HG03159 (cell line): ENCODE measurements at regions not wholly inside any gene's neighbourhood (a gene's known extent, or its start where the extent isn't known, plus 50 kb on each side); places are given as distances from the start of the nearest gene placed in this dataset.
"Not testable (repeated sequence)": the region's sequence is repeated elsewhere in the genome, so short reads cannot be mapped to it uniquely, and the experiment has no call there.

ENCODE experiments used
- ATAC-seq: cut with Tn5 transposase; IDR thresholded peaks from one replicate; pipeline ENCODE4 v1.9.1; 2021; ENCODE audit warnings: mild to moderate bottlenecking, moderate library complexity; ENCODE audit not compliant: unreplicated experiment

- no peak for ATAC-seq
These were observed 256.2 kb downstream of the TAFA4 start for GRCh38 chr3:68676136-68676535.

GRCh38 chr3:68667346-68667745 lies 265.0 kb downstream of the TAFA4 start:
- no peak for ATAC-seq

GRCh38 chr3:68666429-68667136 lies 265.8 kb downstream of the TAFA4 start:
- ATAC-seq, result no peak

DNA sequence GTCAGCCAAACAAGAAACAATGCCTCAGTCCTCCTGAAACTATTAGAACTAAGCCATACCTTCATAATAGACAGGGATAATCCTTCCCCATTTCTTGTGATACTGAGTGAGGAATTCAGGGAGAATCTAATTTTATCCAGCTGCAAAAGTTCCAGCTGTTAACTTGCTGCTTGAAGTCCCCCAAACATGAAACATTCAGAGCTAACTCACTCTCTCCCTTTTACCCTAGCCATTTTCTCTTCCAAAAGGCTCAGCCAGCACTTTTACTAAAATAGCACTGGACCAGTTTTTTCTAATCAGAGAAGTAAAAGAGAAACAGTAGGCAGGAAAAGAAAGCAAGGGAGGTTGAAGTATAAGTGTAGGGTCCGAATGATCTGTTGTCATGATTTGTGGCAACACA lies 268.1 kb downstream of the TAFA4 start:
- no peak for ATAC-seq

GRCh38 chr3:68662176-68662575 lies 270.2 kb downstream of the TAFA4 start:
- ATAC-seq, result no peak

- not testable (repeated sequence) for ATAC-seq
These were observed 281.7 kb downstream of the TAFA4 start for GRCh38 chr3:68650657-68651056.

- ATAC-seq, result no peak
These were observed 283.9 kb downstream of the TAFA4 start for GRCh38 chr3:68648494-68648893.

GRCh38 chr3:68631850-68632545 lies 300.3 kb downstream of the TAFA4 start:
- ATAC-seq, result no peak

DNA sequence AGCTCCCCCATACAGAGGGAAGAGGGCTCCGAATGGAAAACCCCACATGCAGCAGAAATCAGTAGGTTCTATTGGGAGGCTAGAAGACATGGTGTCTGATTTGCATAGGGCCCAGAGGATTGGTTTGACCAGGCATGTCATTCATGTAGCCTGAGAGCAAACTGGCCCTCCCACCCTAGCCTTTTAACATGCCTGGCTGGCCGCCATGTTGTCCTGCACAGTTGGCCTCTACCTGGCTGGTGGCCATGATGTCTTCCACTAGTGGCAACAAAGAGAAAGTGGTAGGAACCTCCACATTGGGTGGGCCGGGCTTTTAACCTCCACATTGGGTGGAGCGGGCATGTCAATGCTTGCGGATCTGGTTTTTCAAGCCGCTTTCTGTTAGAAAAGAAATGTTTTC lies 312.1 kb downstream of the TAFA4 start:
- no peak for ATAC-seq

DNA sequence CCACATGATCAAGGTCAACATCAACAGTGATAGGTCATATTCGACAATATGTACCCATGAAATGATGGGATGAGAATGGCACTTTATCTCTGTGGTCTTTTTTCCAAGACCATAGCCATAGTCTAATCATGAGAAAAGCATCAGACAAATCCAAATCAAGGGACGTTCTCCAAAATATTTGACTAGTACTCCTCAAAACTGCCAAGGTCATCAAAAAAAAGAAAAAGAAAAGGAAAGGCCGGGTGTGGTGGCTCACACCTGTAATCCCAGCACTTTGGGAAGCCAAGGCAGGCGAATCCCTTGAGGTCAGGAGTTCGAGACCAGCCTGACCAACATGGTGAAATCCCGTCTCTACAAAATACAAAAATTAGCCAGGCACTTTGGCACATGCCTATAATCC lies 318.3 kb downstream of the TAFA4 start:
- ATAC-seq, result no peak

DNA sequence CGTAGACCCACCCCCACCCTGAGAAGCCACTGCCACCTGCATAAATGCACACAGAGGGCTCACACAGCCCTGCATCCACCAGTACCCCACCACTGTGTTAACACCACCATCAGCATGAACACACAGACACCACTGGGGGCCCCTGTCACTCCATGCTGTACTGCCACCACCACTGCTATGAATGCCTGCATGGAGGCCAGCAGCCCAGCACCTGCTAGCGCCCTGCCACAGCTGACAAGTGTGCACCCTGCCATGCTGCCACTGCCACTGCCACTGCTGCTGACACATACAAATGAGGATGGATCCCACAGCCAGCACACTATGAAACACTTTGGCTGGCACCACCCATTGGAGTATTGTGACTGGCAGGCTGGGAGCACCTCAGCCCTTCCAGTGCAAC lies 361.0 kb downstream of the TAFA4 start:
- ATAC-seq, result no peak

GRCh38 chr3:68560728-68561127 lies 371.6 kb downstream of the TAFA4 start:
- ATAC-seq, result no peak

- no peak for ATAC-seq
These were observed 396.6 kb downstream of the TAFA4 start for GRCh38 chr3:68535782-68536181.

GRCh38 chr3:68523330-68523729 lies 409.0 kb downstream of the TAFA4 start:
- no peak for ATAC-seq

DNA sequence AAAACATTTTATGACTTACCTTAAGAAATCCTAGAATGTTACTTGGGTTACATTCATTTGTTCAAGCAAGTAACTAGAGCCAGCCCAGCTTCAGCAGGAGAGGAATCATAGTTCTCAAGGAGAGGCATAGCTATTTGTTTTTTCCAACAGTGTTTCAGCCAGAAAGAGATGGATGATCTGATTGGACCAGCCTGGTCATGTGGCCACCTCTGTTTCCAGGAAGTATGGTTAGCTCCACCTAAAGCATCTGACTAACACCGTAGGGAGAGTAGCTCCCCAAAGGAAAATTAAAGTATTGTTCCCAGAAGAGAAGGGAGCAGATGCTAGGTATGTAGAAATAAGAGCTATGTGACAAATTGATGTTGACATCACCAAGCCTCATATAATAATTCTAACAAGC lies 417.1 kb downstream of the TAFA4 start:
- no peak for ATAC-seq

DNA sequence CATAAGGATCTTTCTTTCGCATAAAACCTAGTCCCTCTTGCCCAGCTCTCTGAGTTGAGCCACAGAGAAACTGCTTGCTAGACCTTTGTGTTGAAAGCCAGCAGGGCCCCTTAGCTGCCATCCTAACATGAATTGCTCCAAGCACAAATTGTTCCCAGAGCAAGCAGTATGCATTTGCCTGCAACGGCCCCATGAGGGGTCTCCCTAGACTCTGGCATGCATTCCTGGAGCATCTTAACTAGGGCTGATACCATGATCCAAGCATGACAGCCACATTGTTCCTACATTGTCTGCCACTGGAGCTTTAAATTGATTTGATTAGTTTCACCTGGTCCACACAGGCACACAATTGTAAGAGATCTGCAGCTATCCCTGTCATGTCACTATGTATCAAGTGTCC lies 428.1 kb downstream of the TAFA4 start:
- ATAC-seq, result no peak

- not testable (repeated sequence) for ATAC-seq
These were observed 446.5 kb downstream of the TAFA4 start for GRCh38 chr3:68485845-68486244.

- no peak for ATAC-seq
These were observed 447.3 kb downstream of the TAFA4 start for GRCh38 chr3:68485051-68485450.

DNA sequence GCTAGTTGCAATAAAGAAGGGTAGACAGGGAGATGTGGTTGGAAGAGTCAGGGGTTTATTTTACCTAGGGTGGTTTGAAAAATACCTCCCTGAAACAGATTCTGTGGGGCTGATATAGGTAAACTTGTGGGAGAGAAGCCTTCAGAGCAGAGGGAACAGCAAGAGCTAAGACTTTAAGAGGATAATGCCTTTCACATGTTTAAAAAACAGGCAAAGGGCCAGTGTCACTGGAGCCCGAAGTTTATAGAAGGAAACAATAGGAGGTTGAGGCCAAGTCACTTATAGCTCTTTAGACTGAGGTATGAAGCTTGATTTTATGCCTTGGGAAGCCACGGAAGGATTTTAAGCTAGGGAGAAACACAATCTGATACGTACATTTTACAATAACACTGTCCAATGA lies 448.7 kb downstream of the TAFA4 start:
- ATAC-seq, result no peak

- no peak for ATAC-seq
These were observed 449.3 kb downstream of the TAFA4 start for GRCh38 chr3:68483041-68483440.

GRCh38 chr3:68482565-68482964 lies 449.8 kb downstream of the TAFA4 start:
- ATAC-seq, result no peak

DNA sequence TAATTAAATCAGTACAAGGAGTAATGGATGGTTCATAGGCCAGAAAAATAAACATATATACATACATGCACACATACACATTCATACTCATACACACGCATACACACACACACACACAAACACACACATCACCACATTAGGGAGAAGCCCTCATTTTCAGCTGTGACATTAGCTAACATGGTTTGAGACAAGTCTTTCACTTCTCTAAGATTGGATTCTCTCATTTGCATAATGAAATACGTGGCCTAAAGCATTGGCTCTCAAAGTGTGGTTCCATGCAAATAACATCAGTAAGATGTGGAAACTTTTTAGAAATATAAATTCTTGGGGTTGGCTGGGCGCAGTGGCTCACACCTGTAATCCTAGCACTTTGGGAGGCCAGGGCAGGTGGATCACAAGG lies 452.6 kb downstream of the TAFA4 start:
- ATAC-seq, result no peak
